Neural progenitor cell (in vitro differentiated cells): ENCODE measurements at regions not wholly inside any gene's neighbourhood (a gene's known extent, or its start where the extent isn't known, plus 50 kb on each side); places are given as distances from the start of the nearest gene placed in this dataset.

Experiments used
- EZH2 ChIP-seq: fragments of 200-600 bp; sonication (generic); IDR thresholded peaks from 2 replicates; pipeline ENCODE4 v1.6.1; 2017; ENCODE audit warnings: antibody characterized with exemption, mild to moderate bottlenecking, moderate library complexity
- TF ChIP-seq, protein P1 (sequence below): fragments of 200-600 bp; sonication (generic); IDR thresholded peaks from 2 replicates; pipeline ENCODE4 v1.5.1; 2017; ENCODE audit warnings: antibody characterized with exemption, mild to moderate bottlenecking

DNA sequence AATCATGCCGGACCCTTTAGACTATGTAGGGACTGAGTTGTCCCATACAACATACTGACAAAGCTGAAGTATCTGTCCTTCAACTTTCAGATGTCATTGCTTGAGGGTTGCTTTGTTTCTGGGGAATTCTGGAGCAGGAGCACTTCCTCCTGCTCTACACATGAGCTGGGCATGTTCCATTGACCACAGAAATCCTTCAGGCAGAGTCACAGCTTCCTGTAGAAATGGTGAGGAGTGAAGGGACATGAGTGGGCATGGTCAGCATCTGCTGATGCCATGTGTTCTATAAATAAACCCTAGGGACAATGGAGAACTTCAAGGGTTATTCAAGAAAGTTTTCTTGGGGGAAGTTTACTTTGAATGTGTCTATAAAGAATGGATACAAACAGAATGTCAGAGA is 296.6 kb upstream of the FBXL7 start:
- TF ChIP-seq, protein P1, sequence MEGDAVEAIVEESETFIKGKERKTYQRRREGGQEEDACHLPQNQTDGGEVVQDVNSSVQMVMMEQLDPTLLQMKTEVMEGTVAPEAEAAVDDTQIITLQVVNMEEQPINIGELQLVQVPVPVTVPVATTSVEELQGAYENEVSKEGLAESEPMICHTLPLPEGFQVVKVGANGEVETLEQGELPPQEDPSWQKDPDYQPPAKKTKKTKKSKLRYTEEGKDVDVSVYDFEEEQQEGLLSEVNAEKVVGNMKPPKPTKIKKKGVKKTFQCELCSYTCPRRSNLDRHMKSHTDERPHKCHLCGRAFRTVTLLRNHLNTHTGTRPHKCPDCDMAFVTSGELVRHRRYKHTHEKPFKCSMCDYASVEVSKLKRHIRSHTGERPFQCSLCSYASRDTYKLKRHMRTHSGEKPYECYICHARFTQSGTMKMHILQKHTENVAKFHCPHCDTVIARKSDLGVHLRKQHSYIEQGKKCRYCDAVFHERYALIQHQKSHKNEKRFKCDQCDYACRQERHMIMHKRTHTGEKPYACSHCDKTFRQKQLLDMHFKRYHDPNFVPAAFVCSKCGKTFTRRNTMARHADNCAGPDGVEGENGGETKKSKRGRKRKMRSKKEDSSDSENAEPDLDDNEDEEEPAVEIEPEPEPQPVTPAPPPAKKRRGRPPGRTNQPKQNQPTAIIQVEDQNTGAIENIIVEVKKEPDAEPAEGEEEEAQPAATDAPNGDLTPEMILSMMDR: no peak
- no peak for TF ChIP-seq EZH2
